Panc1 (cell line): ENCODE measurements at regions not wholly inside any gene's neighbourhood (a gene's known extent, or its start where the extent isn't known, plus 50 kb on each side); places are given as distances from the start of the nearest gene placed in this dataset.

Source experiments
- POLR2AphosphoS5 ChIP-seq: IDR thresholded peaks from 2 replicates; pipeline ENCODE4 v1.6.1; 2012; ENCODE audit warnings: mild to moderate bottlenecking, low read depth, low read length, moderate library complexity
- SIN3A ChIP-seq: IDR thresholded peaks from 2 replicates; pipeline ENCODE4 v1.6.1; 2012; ENCODE audit warnings: low read depth, mild to moderate bottlenecking, low read length, moderate library complexity, borderline replicate concordance; ENCODE audit not compliant: insufficient read depth
- TF ChIP-seq, protein P1 (sequence below): fragments of 450-650 bp; IDR thresholded peaks from 2 replicates; pipeline ENCODE4 v1.5.1; 2017; ENCODE audit warnings: mild to moderate bottlenecking

GRCh38 chr12:131223791-131224225 is 270.1 kb downstream of the ADGRD1 start:
- TF ChIP-seq, protein P1, sequence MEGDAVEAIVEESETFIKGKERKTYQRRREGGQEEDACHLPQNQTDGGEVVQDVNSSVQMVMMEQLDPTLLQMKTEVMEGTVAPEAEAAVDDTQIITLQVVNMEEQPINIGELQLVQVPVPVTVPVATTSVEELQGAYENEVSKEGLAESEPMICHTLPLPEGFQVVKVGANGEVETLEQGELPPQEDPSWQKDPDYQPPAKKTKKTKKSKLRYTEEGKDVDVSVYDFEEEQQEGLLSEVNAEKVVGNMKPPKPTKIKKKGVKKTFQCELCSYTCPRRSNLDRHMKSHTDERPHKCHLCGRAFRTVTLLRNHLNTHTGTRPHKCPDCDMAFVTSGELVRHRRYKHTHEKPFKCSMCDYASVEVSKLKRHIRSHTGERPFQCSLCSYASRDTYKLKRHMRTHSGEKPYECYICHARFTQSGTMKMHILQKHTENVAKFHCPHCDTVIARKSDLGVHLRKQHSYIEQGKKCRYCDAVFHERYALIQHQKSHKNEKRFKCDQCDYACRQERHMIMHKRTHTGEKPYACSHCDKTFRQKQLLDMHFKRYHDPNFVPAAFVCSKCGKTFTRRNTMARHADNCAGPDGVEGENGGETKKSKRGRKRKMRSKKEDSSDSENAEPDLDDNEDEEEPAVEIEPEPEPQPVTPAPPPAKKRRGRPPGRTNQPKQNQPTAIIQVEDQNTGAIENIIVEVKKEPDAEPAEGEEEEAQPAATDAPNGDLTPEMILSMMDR: no peak
- no peak for TF ChIP-seq SIN3A
- no peak for TF ChIP-seq POLR2AphosphoS5
